ENCODE measurements at regions not wholly inside any gene's neighbourhood (a gene's known extent, or its start where the extent isn't known, plus 50 kb on each side); places are given as distances from the start of the nearest gene placed in this dataset.

GRCh38 chr7:12785473-12785872 lies 98.0 kb downstream of the ARL4A start:
- DNase-seq, result no peak

GRCh38 chr7:12786494-12786893 lies 99.1 kb downstream of the ARL4A start:
- DNase-seq, result no peak

GRCh38 chr7:12788171-12788570 lies 100.7 kb downstream of the ARL4A start:
- no peak for DNase-seq

- no peak for DNase-seq
Observed at GRCh38 chr7:12788591-12788990, 101.2 kb downstream of the ARL4A start.

GRCh38 chr7:12794722-12795302 lies 107.4 kb downstream of the ARL4A start:
- no peak for DNase-seq

GRCh38 chr7:12796397-12797127 lies 109.1 kb downstream of the ARL4A start:
- no peak for DNase-seq

- no peak for DNase-seq
Observed at GRCh38 chr7:12800486-12800885, 113.1 kb downstream of the ARL4A start.

GRCh38 chr7:12801107-12801506 lies 113.7 kb downstream of the ARL4A start:
- no peak for DNase-seq

GRCh38 chr7:12802070-12802469 lies 114.6 kb downstream of the ARL4A start:
- no peak for DNase-seq

GRCh38 chr7:12803542-12803941 lies 116.1 kb downstream of the ARL4A start:
- DNase-seq, result no peak

GRCh38 chr7:12805518-12805928 lies 118.1 kb downstream of the ARL4A start:
- DNase-seq, result no peak

- DNase-seq, result no peak
Observed at GRCh38 chr7:12805957-12806356, 118.5 kb downstream of the ARL4A start.

GRCh38 chr7:12809476-12809875 lies 122.0 kb downstream of the ARL4A start:
- no peak for DNase-seq

GRCh38 chr7:12812111-12812510 lies 124.7 kb downstream of the ARL4A start:
- DNase-seq, result no peak

- DNase-seq, result no peak
Observed at GRCh38 chr7:12814107-12814506, 126.7 kb downstream of the ARL4A start.

- DNase-seq, result no peak
Observed at GRCh38 chr7:12814828-12815227, 127.4 kb downstream of the ARL4A start.

- DNase-seq, result no peak
Observed at GRCh38 chr7:12815426-12815825, 128.0 kb downstream of the ARL4A start.

- no peak for DNase-seq
Observed at GRCh38 chr7:12815871-12816270, 128.4 kb downstream of the ARL4A start.

GRCh38 chr7:12820777-12821176 lies 133.3 kb downstream of the ARL4A start:
- no peak for DNase-seq

- DNase-seq, result no peak
Observed at GRCh38 chr7:12821746-12822145, 134.3 kb downstream of the ARL4A start.

GRCh38 chr7:12826079-12826478 lies 138.6 kb downstream of the ARL4A start:
- no peak for DNase-seq

- DNase-seq, result no peak
Observed at GRCh38 chr7:12827219-12827821, 139.9 kb downstream of the ARL4A start.

- no peak for DNase-seq
Observed at GRCh38 chr7:12827920-12828319, 140.5 kb downstream of the ARL4A start.

GRCh38 chr7:12831024-12831423 lies 143.6 kb downstream of the ARL4A start:
- no peak for DNase-seq

GRCh38 chr7:12833829-12834228 lies 146.4 kb downstream of the ARL4A start:
- no peak for DNase-seq
